Stimulated activated naive CD8-positive, alpha-beta T cell treated with anti-CD3 and anti-CD28 coated beads, Interleukin-15, Interleukin-2, amounts not matched to agents 100 ng/mL and 50 ng/mL, for 24 hours (primary cell): ENCODE measurements at regions not wholly inside any gene's neighbourhood (a gene's known extent, or its start where the extent isn't known, plus 50 kb on each side); places are given as distances from the start of the nearest gene placed in this dataset.
"Not testable (repeated sequence)": the region's sequence is repeated elsewhere in the genome, so short reads cannot be mapped to it uniquely, and the experiment has no call there.

Experiments
- H3K27ac Mint-ChIP-seq: one replicate; pipeline ENCODE4 v1.8.0; 2021; ENCODE audit warnings: mild to moderate bottlenecking, mixed read lengths
- H3K27me3 Mint-ChIP-seq: one replicate; pipeline ENCODE4 v1.8.0; 2021; ENCODE audit warnings: mixed read lengths
- H3K36me3 Mint-ChIP-seq: one replicate; pipeline ENCODE4 v1.8.0; 2021; ENCODE audit warnings: low read depth, mixed read lengths
- H3K4me1 Mint-ChIP-seq: one replicate; pipeline ENCODE4 v1.8.0; 2021; ENCODE audit warnings: low read depth, mixed read lengths
- H3K4me3 Mint-ChIP-seq: one replicate; pipeline ENCODE4 v1.8.0; 2021; ENCODE audit warnings: mild to moderate bottlenecking, mixed read lengths
- H3K9me3 Mint-ChIP-seq: one replicate; pipeline ENCODE4 v1.8.0; 2021; ENCODE audit warnings: mixed read lengths

DNA sequence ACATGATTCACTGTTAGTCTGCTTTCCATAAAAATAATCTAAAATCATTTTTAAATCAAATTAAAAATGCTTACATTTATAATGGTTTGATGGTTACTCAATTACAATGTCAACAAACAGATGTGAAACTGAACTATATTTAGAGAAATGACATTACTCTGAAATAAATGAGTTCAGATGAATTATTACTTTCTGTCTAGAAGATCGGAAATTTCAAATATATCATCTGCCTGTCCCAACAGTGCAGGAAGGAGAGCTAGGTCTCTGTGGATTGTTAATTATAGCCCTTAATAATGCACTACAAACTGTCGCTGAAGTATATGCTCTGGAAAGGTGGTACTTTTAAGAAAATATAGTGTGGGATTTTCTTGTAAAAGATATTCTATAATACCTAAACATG, 109.8 kb downstream of the DSEL start:
- Mint-ChIP-seq H3K27ac (no peak overlapping the region), H3K36me3 (no peaks in the 10 kb centered on the region), H3K4me1 (peaks cover 6% of the 10 kb centered on the region), H3K9me3 (no peaks in the 10 kb centered on the region), H3K4me3 (no peak overlapping the region), H3K27me3 (no peaks in the 10 kb centered on the region)

- H3K36me3 Mint-ChIP-seq, result no peaks in the 10 kb centered on the region
- H3K27me3 Mint-ChIP-seq, result no peaks in the 10 kb centered on the region
- H3K4me3 Mint-ChIP-seq, result no peak overlapping the region
- no peak overlapping the region for H3K27ac Mint-ChIP-seq
- H3K9me3 Mint-ChIP-seq, result no peaks in the 10 kb centered on the region
- H3K4me1 Mint-ChIP-seq, result peaks cover 6% of the 10 kb centered on the region
Observed at GRCh38 chr18:67402543-67402942, 114.0 kb downstream of the DSEL start.

GRCh38 chr18:67400502-67401117, 115.9 kb downstream of the DSEL start:
- H3K4me3 Mint-ChIP-seq, result no peak overlapping the region
- H3K27ac Mint-ChIP-seq, result no peak overlapping the region
- no peaks in the 10 kb centered on the region for H3K36me3 Mint-ChIP-seq
- peaks cover 8% of the 10 kb centered on the region for H3K9me3 Mint-ChIP-seq
- H3K27me3 Mint-ChIP-seq, result no peaks in the 10 kb centered on the region
- H3K4me1 Mint-ChIP-seq, result peaks cover 6% of the 10 kb centered on the region

GRCh38 chr18:67386032-67386431, 130.5 kb downstream of the DSEL start:
- H3K27me3 Mint-ChIP-seq, result no peaks in the 10 kb centered on the region
- no peak overlapping the region for H3K27ac Mint-ChIP-seq
- no peaks in the 10 kb centered on the region for H3K4me1 Mint-ChIP-seq
- no peaks in the 10 kb centered on the region for H3K36me3 Mint-ChIP-seq
- no peak overlapping the region for H3K4me3 Mint-ChIP-seq
- no peaks in the 10 kb centered on the region for H3K9me3 Mint-ChIP-seq

DNA sequence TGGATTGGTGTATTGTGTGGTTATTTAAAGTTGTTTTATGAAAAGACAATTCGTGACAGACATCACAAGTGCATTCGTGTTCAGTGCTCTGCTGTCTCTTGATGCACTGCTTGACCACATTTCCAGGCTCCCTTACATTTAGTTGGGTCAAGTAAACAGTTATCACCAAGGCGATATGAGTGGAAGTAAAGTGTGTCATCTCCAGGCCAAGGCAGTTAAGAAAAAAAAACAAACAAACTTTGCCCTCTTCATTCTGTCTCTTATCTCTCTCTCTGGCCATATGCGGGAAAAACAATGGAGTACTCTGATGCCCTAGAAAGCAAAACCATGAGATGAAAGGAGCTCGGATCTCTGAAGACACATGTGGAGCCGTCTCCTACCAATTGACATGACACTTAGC, 131.1 kb downstream of the DSEL start:
- no peaks in the 10 kb centered on the region for H3K9me3 Mint-ChIP-seq
- no peaks in the 10 kb centered on the region for H3K27me3 Mint-ChIP-seq
- no peak overlapping the region for H3K4me3 Mint-ChIP-seq
- H3K36me3 Mint-ChIP-seq, result no peaks in the 10 kb centered on the region
- no peaks in the 10 kb centered on the region for H3K4me1 Mint-ChIP-seq
- no peak overlapping the region for H3K27ac Mint-ChIP-seq

- H3K9me3 Mint-ChIP-seq, H3K27me3 Mint-ChIP-seq, H3K36me3 Mint-ChIP-seq, H3K4me3 Mint-ChIP-seq, H3K27ac Mint-ChIP-seq, H3K4me1 Mint-ChIP-seq: not testable (repeated sequence)
Observed at GRCh38 chr18:67384057-67384456, 132.5 kb downstream of the DSEL start.

GRCh38 chr18:67381608-67382150, 134.8 kb downstream of the DSEL start:
- H3K4me3 Mint-ChIP-seq, result no peak overlapping the region
- no peaks in the 10 kb centered on the region for H3K27me3 Mint-ChIP-seq
- H3K4me1 Mint-ChIP-seq, result no peaks in the 10 kb centered on the region
- H3K36me3 Mint-ChIP-seq, result no peaks in the 10 kb centered on the region
- no peak overlapping the region for H3K27ac Mint-ChIP-seq
- H3K9me3 Mint-ChIP-seq, result no peaks in the 10 kb centered on the region

DNA sequence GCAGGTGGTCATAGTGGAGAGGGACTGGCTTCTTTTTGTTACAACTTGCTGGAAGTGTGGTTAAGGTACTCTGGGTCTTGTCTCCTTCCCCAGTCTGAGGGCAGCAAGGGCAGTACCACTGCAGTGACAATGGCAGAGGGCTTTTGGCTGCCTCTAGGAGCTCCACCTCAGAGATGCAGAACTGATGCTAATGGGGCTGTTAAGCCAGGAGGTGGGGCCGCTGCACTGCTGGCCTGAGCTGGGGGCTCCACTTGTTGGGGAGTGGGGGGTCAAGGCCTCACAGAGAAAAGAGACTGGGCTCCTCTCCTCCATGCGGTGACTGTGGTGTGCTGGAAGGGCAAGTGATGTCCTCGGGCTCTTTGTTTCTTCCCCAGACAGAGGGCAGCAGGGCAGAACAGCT, 135.7 kb downstream of the DSEL start:
- Mint-ChIP-seq H3K9me3 (no peaks in the 10 kb centered on the region), H3K4me1 (no peaks in the 10 kb centered on the region), H3K27ac (no peak overlapping the region), H3K36me3 (no peaks in the 10 kb centered on the region), H3K27me3 (no peaks in the 10 kb centered on the region), H3K4me3 (no peak overlapping the region)

DNA sequence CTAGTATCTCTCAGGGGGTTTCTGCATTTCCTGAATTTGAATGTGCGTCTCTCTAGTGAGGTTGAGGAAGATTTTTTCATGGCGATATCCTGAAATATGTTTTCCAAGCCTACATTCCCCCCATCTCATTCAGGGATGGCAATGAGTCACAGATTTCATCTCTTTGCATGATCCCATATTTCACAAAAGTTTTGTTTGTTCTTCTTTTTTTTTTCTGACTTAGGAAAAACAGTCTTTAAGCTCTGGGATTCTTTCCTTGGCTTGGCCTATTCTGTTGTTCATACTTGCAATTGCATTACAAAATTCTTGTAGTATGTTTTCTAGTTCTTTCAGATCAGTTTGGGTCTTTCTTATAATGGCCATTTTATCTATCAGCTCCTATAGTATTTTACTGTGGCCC, 136.5 kb downstream of the DSEL start:
- no peaks in the 10 kb centered on the region for H3K4me1 Mint-ChIP-seq
- H3K27ac Mint-ChIP-seq, result no peak overlapping the region
- no peak overlapping the region for H3K4me3 Mint-ChIP-seq
- no peaks in the 10 kb centered on the region for H3K9me3 Mint-ChIP-seq
- H3K36me3 Mint-ChIP-seq, result no peaks in the 10 kb centered on the region
- no peaks in the 10 kb centered on the region for H3K27me3 Mint-ChIP-seq

GRCh38 chr18:67376372-67376771, 140.1 kb downstream of the DSEL start:
- no peaks in the 10 kb centered on the region for H3K4me1 Mint-ChIP-seq
- H3K36me3 Mint-ChIP-seq, result no peaks in the 10 kb centered on the region
- no peak overlapping the region for H3K27ac Mint-ChIP-seq
- H3K4me3 Mint-ChIP-seq, result no peak overlapping the region
- H3K9me3 Mint-ChIP-seq, result no peaks in the 10 kb centered on the region
- H3K27me3 Mint-ChIP-seq, result no peaks in the 10 kb centered on the region

DNA sequence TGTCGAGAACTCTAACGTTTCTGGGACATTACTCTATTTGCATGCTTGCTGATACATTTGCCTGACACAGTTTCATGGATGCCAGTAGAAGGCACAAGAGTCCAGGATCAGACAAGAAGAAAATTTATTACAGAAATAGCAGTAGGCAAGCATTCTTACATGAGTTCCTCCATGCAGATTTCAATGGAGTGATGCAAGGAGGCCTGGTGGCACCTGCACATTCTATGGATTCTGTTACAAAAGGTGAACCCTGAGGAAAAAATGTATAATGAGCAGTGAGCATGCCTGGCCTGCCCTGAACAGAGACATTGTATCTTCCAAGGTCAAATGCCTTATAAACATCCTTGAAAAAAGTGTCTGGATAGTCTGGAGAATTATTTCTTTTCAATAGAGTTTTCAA, 142.9 kb downstream of the DSEL start:
- no peak overlapping the region for H3K4me3 Mint-ChIP-seq
- H3K27me3 Mint-ChIP-seq, result no peaks in the 10 kb centered on the region
- H3K27ac Mint-ChIP-seq, result no peak overlapping the region
- H3K36me3 Mint-ChIP-seq, result no peaks in the 10 kb centered on the region
- no peaks in the 10 kb centered on the region for H3K4me1 Mint-ChIP-seq
- H3K9me3 Mint-ChIP-seq, result no peaks in the 10 kb centered on the region

GRCh38 chr18:67367540-67367939, 149.0 kb downstream of the DSEL start:
- no peak overlapping the region for H3K27ac Mint-ChIP-seq
- no peaks in the 10 kb centered on the region for H3K36me3 Mint-ChIP-seq
- no peaks in the 10 kb centered on the region for H3K4me1 Mint-ChIP-seq
- H3K27me3 Mint-ChIP-seq, result no peaks in the 10 kb centered on the region
- peaks cover 4% of the 10 kb centered on the region for H3K9me3 Mint-ChIP-seq
- H3K4me3 Mint-ChIP-seq, result no peak overlapping the region

GRCh38 chr18:67363694-67364093, 152.8 kb downstream of the DSEL start:
- Mint-ChIP-seq H3K27ac (no peak overlapping the region), H3K4me1 (peaks cover 22% of the 10 kb centered on the region), H3K27me3 (no peaks in the 10 kb centered on the region), H3K9me3 (peaks cover 4% of the 10 kb centered on the region), H3K36me3 (no peaks in the 10 kb centered on the region), H3K4me3 (no peak overlapping the region)

- Mint-ChIP-seq H3K36me3 (no peaks in the 10 kb centered on the region), H3K27ac (no peak overlapping the region), H3K9me3 (peaks cover 4% of the 10 kb centered on the region), H3K4me3 (no peak overlapping the region), H3K4me1 (peaks cover 22% of the 10 kb centered on the region), H3K27me3 (no peaks in the 10 kb centered on the region)
Observed at GRCh38 chr18:67362906-67363305, 153.6 kb downstream of the DSEL start.

GRCh38 chr18:67359873-67360838, 156.4 kb downstream of the DSEL start:
- Mint-ChIP-seq H3K36me3 (no peaks in the 10 kb centered on the region), H3K27me3 (no peaks in the 10 kb centered on the region), H3K4me1 (peaks cover 22% of the 10 kb centered on the region), H3K9me3 (no peaks in the 10 kb centered on the region), H3K27ac (peak overlapping the region; percentile 90), H3K4me3 (peak overlapping the region; percentile 60)
